ENCODE measurements at regions not wholly inside any gene's neighbourhood (a gene's known extent, or its start where the extent isn't known, plus 50 kb on each side); places are given as distances from the start of the nearest gene placed in this dataset.

GRCh38 chr15:47158573-47158972, 558.7 kb upstream of the SEMA6D start:
- no peaks in the 10 kb centered on the region for H3K9me3 ChIP-seq (ENCODE audit: control insufficient read depth in 3 of 3, low read length in 3 of 3)
- no peaks in the 10 kb centered on the region for H3K4me1 ChIP-seq (ENCODE audit: control insufficient read depth in 3 of 3, insufficient read depth in 3 of 3, low read length in 3 of 3)
- H3K36me3 ChIP-seq (ENCODE audit: control insufficient read depth in 3 of 3, insufficient read depth in 3 of 3, low read length in 3 of 3) = no peaks in the 10 kb centered on the region
- H3K27ac ChIP-seq (ENCODE audit: low read depth, low read length) = no peak overlapping the region
- no peaks in the 10 kb centered on the region for H3K27me3 ChIP-seq (ENCODE audit: control insufficient read depth in 3 of 3, insufficient read depth in 3 of 3, low read length in 3 of 3)
- no peak overlapping the region for H3K9ac ChIP-seq (ENCODE audit: low read depth in 1 of 3, low read length in 3 of 3)
- H3K4me3 ChIP-seq (ENCODE audit: low read length in 3 of 3) = no peak overlapping the region

DNA sequence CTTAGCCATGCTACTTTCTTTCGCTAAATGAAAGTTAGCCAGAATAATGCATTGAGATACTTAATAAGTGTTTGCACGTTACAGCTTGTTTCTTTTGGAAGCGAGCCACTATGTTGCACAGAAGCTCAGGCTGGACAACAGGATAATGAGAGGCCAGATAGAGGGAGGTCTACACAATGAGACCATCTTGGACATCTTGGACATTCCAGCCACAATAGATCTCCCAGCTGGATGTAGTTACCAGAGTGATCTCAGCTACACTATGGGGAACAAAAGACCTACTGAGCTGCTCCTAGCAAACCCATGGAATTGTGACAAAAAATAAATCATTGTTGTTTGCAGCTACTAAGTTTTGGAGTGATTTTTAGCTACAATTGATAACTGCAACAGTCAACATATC, 540.1 kb upstream of the SEMA6D start:
- Histone ChIP-seq H3K36me3 (ENCODE audit: control insufficient read depth in 3 of 3, insufficient read depth in 3 of 3, low read length in 3 of 3) (no peaks in the 10 kb centered on the region), H3K27me3 (ENCODE audit: control insufficient read depth in 3 of 3, insufficient read depth in 3 of 3, low read length in 3 of 3) (peaks cover 6 to 9% (median 6%) of the 10 kb centered on the region in 3 donors), H3K9ac (ENCODE audit: low read depth in 1 of 3, low read length in 3 of 3) (no peak overlapping the region), H3K27ac (ENCODE audit: low read depth, low read length) (no peak overlapping the region), H3K4me3 (ENCODE audit: low read length in 3 of 3) (no peak overlapping the region), H3K9me3 (ENCODE audit: control insufficient read depth in 3 of 3, low read length in 3 of 3) (peaks cover 0 to 2% (median 0%) of the 10 kb centered on the region in 3 donors), H3K4me1 (ENCODE audit: control insufficient read depth in 3 of 3, insufficient read depth in 3 of 3, low read length in 3 of 3) (no peaks in the 10 kb centered on the region)

DNA sequence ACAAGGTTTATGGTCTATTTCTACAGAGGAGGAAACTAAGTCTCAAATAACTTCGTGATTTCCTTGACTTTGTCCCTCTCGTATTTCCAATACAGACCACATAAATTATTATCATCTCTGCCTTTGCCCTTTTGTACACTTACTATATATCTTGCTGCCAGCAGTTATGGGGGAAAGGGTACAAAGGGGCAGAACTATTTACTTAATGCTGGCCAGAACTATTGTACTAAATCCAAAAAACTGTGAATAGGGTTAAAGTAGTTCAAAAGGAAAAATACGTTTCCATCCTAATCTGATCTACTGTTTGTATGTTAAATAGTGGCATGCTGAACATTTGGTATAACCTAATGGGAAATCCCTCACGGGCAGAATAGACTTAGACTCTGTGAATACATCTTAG, 537.3 kb upstream of the SEMA6D start:
- Histone ChIP-seq H3K36me3 (ENCODE audit: control insufficient read depth in 3 of 3, insufficient read depth in 3 of 3, low read length in 3 of 3) (no peaks in the 10 kb centered on the region), H3K27me3 (ENCODE audit: control insufficient read depth in 3 of 3, insufficient read depth in 3 of 3, low read length in 3 of 3) (peaks cover 25 to 33% (median 27%) of the 10 kb centered on the region in 3 donors), H3K9me3 (ENCODE audit: control insufficient read depth in 3 of 3, low read length in 3 of 3) (peaks cover 0 to 2% (median 0%) of the 10 kb centered on the region in 3 donors), H3K9ac (ENCODE audit: low read depth in 1 of 3, low read length in 3 of 3) (no peak overlapping the region), H3K4me3 (ENCODE audit: low read length in 3 of 3) (no peak overlapping the region), H3K27ac (ENCODE audit: low read depth, low read length) (no peak overlapping the region), H3K4me1 (ENCODE audit: control insufficient read depth in 3 of 3, insufficient read depth in 3 of 3, low read length in 3 of 3) (peaks cover 7 to 13% (median 8%) of the 10 kb centered on the region in 3 donors)

DNA sequence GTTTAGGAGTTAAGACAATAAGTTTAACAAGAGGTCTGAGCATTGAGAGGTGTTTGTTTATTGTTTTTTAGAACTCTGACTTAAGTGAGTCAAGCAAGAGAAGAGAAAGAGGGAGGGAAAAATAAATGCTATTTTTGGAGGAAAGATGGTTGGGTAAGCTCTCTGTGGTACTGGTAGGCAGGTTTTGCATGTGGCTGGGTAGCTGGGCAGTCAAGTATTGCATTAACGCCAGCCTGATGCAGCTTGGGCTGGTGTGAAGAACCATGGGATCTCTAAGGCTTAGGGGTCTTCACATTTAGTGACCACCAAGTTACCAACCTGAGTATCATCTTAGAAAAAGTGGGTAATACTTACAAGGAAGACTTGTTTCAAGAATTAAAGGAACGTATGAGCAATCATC, 534.5 kb upstream of the SEMA6D start:
- Histone ChIP-seq H3K27me3 (ENCODE audit: control insufficient read depth in 3 of 3, insufficient read depth in 3 of 3, low read length in 3 of 3) (peaks cover 35 to 40% (median 38%) of the 10 kb centered on the region in 3 donors), H3K9ac (ENCODE audit: low read depth in 1 of 3, low read length in 3 of 3) (no peak overlapping the region), H3K4me1 (ENCODE audit: control insufficient read depth in 3 of 3, insufficient read depth in 3 of 3, low read length in 3 of 3) (peaks cover 7 to 16% (median 9%) of the 10 kb centered on the region in 3 donors), H3K4me3 (ENCODE audit: low read length in 3 of 3) (no peak overlapping the region), H3K36me3 (ENCODE audit: control insufficient read depth in 3 of 3, insufficient read depth in 3 of 3, low read length in 3 of 3) (no peaks in the 10 kb centered on the region), H3K9me3 (ENCODE audit: control insufficient read depth in 3 of 3, low read length in 3 of 3) (no peaks in the 10 kb centered on the region), H3K27ac (ENCODE audit: low read depth, low read length) (no peak overlapping the region)

DNA sequence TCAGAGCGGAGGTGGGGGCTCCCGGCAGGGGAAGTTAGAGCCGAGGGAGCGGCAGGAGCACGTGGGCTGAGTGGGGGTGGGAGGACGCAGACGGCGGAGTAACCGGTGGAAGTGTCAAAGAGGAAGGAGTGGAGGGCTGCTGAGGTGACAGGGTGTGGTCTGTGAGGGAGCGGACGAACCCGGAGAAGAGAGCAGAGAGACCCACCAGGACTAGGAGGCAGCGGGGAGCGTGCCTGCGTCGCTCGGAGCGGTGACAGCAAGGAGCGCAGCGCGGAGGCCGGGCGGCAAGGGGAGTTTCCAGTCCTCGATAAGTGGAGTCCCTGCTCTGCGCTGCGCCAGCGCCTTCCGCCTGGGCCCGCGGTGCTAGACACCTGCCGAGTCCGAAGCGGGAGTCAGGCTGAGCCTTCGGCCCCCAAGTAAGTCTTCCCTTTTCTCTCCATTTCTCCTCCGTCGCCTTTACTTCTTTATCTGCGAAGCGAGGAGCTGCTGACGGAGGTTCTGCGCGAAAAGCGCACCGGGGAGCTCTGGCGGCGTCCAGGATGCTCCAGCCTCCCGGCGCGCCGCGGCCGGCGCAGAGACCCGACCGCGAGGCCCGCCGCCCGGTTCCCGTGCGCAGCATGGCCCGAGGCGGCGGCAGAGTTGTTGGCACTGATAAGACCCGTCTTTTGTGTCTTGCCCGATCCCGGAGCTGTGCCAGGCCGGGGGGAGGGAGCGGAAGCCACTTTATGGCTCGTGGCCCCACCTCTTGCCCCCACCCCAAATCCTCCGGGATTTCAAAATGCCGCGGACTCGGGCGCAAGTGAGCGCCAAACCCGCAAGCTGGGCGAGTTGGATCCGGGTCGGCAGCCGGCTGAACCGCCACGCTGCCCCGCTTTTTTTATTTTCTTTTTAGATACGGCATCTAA, 533.0 kb upstream of the SEMA6D start:
- Histone ChIP-seq H3K4me3 (ENCODE audit: low read length in 3 of 3) (peak overlapping the region; percentile 63 to 69 (median 65)), H3K9me3 (ENCODE audit: control insufficient read depth in 3 of 3, low read length in 3 of 3) (no peaks in the 10 kb centered on the region), H3K4me1 (ENCODE audit: control insufficient read depth in 3 of 3, insufficient read depth in 3 of 3, low read length in 3 of 3) (peaks cover 7 to 16% (median 9%) of the 10 kb centered on the region in 3 donors), H3K27ac (ENCODE audit: low read depth, low read length) (no peak overlapping the region), H3K36me3 (ENCODE audit: control insufficient read depth in 3 of 3, insufficient read depth in 3 of 3, low read length in 3 of 3) (no peaks in the 10 kb centered on the region), H3K9ac (ENCODE audit: low read depth in 1 of 3, low read length in 3 of 3) (peak overlapping the region in 1 of 3 donors; percentile 39), H3K27me3 (ENCODE audit: control insufficient read depth in 3 of 3, insufficient read depth in 3 of 3, low read length in 3 of 3) (peaks cover 35 to 40% (median 38%) of the 10 kb centered on the region in 3 donors)

DNA sequence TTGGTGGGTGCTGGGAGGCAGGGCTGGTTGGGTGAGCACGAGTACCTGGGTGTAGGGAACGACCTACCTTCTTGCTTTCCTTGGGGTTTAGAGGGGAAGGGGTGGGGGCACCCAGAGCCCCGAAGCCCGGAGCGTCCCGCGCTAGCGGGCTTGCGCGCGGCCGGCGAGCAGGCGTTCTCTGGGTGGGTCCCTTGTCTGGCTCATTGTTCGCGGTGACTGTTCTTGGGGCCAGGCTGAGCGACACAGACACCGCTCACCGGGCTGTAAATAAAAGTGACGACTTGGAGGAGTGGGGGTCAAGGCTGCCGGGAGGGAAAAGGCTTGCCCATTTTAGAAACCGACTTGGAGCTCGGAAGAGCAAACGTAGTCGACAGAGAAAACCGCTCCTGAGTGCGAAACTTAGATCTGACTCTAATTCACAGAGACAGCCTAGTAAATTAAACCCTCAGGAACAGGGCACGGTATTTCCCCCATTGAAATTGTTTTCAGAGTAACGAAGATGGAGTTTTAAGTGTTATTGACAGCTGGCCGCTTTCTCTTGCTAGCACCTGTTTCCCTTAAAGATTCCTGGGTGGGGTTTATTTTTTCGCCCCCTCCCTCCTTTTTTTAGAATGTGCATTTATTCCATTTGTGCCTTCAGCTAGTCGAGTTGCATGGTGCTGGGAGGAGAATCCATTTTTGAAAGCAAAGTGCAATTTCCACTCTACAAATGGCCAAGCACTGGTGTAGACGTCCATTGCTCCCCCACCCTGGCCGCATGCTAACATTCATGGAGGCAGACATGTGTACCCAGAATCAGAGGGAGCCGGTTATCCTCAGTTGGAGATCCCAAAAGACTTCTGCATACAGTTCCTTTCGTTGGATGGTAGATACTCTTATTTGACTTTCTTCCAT, 532.1 kb upstream of the SEMA6D start:
- H3K4me3 ChIP-seq (ENCODE audit: low read length in 3 of 3) = peak overlapping the region; percentile 45 to 65 (median 63)
- peaks cover 34 to 37% (median 35%) of the 10 kb centered on the region in 3 donors for H3K27me3 ChIP-seq (ENCODE audit: control insufficient read depth in 3 of 3, insufficient read depth in 3 of 3, low read length in 3 of 3)
- no peak overlapping the region for H3K27ac ChIP-seq (ENCODE audit: low read depth, low read length)
- H3K4me1 ChIP-seq (ENCODE audit: control insufficient read depth in 3 of 3, insufficient read depth in 3 of 3, low read length in 3 of 3) = peaks cover 7 to 16% (median 9%) of the 10 kb centered on the region in 3 donors
- peak overlapping the region in 2 of 3 donors; percentile 23 to 39 for H3K9ac ChIP-seq (ENCODE audit: low read depth in 1 of 3, low read length in 3 of 3)
- no peaks in the 10 kb centered on the region for H3K36me3 ChIP-seq (ENCODE audit: control insufficient read depth in 3 of 3, insufficient read depth in 3 of 3, low read length in 3 of 3)
- H3K9me3 ChIP-seq (ENCODE audit: control insufficient read depth in 3 of 3, low read length in 3 of 3) = no peaks in the 10 kb centered on the region

DNA sequence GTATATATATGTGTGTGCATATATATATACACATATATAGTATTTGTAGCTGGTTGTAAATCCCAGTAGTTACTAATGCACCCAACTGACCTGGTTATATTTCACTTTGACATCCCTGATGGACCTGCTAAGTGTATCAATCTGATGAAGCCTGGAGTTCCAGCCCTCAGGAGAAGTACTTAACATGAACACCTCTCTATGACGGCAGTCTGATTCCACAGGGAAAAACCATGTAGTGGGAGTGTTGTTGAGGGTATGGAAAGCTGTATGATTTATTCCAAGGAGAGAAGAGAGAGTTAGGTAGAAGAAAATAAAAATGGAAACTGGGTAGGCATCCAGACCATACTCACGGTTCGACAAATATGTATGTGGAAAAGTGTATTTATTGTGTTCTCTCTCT, 531.2 kb upstream of the SEMA6D start:
- Histone ChIP-seq H3K4me1 (ENCODE audit: control insufficient read depth in 3 of 3, insufficient read depth in 3 of 3, low read length in 3 of 3) (peaks cover 7 to 16% (median 9%) of the 10 kb centered on the region in 3 donors), H3K4me3 (ENCODE audit: low read length in 3 of 3) (no peak overlapping the region), H3K27me3 (ENCODE audit: control insufficient read depth in 3 of 3, insufficient read depth in 3 of 3, low read length in 3 of 3) (peaks cover 34 to 37% (median 35%) of the 10 kb centered on the region in 3 donors), H3K9me3 (ENCODE audit: control insufficient read depth in 3 of 3, low read length in 3 of 3) (no peaks in the 10 kb centered on the region), H3K27ac (ENCODE audit: low read depth, low read length) (no peak overlapping the region), H3K36me3 (ENCODE audit: control insufficient read depth in 3 of 3, insufficient read depth in 3 of 3, low read length in 3 of 3) (no peaks in the 10 kb centered on the region), H3K9ac (ENCODE audit: low read depth in 1 of 3, low read length in 3 of 3) (no peak overlapping the region)

DNA sequence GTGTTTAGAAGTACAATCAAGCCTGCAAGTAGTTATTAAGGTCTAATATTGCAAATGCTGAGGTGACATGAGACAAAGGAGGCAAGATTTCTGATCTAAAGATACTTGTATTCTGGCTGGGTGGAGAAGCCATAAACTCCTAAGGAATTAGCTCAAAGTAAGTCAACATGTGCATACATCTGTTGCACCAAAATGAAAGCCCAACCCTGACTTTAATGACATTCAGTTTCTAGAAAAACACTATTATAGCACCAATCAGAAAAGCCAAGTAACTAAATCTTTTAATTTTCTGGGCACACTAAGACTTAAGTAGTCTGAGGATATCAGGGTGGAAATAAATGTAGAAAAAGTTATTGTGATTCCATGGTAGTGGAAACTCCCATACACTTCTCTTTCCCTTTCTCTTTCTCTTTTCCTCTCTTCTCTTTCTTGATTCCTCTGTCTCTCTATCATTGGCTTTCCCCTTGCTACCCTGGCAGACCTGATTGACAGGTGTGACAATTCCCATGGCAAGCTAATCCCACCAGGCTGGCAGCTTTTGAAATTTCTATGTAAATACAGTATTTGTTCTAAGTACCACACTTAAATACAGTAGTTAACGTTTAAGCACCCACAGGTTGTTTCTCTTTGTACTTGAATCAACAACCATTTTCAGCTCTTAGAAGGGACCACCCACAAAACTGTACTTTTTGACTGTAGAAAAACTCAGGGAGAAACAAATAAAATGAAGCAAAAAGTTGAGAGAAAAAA, 528.4 kb upstream of the SEMA6D start:
- peaks cover 17 to 20% (median 19%) of the 10 kb centered on the region in 3 donors for H3K27me3 ChIP-seq (ENCODE audit: control insufficient read depth in 3 of 3, insufficient read depth in 3 of 3, low read length in 3 of 3)
- no peaks in the 10 kb centered on the region for H3K36me3 ChIP-seq (ENCODE audit: control insufficient read depth in 3 of 3, insufficient read depth in 3 of 3, low read length in 3 of 3)
- H3K4me1 ChIP-seq (ENCODE audit: control insufficient read depth in 3 of 3, insufficient read depth in 3 of 3, low read length in 3 of 3) = peaks cover 4 to 13% (median 7%) of the 10 kb centered on the region in 3 donors
- H3K27ac ChIP-seq (ENCODE audit: low read depth, low read length) = no peak overlapping the region
- no peak overlapping the region for H3K9ac ChIP-seq (ENCODE audit: low read depth in 1 of 3, low read length in 3 of 3)
- H3K4me3 ChIP-seq (ENCODE audit: low read length in 3 of 3) = no peak overlapping the region
- no peaks in the 10 kb centered on the region for H3K9me3 ChIP-seq (ENCODE audit: control insufficient read depth in 3 of 3, low read length in 3 of 3)

GRCh38 chr15:47194718-47195117, 522.6 kb upstream of the SEMA6D start:
- Histone ChIP-seq H3K4me1 (ENCODE audit: control insufficient read depth in 3 of 3, insufficient read depth in 3 of 3, low read length in 3 of 3) (no peaks in the 10 kb centered on the region), H3K27ac (ENCODE audit: low read depth, low read length) (no peak overlapping the region), H3K4me3 (ENCODE audit: low read length in 3 of 3) (no peak overlapping the region), H3K27me3 (ENCODE audit: control insufficient read depth in 3 of 3, insufficient read depth in 3 of 3, low read length in 3 of 3) (no peaks in the 10 kb centered on the region), H3K9me3 (ENCODE audit: control insufficient read depth in 3 of 3, low read length in 3 of 3) (no peaks in the 10 kb centered on the region), H3K9ac (ENCODE audit: low read depth in 1 of 3, low read length in 3 of 3) (no peak overlapping the region), H3K36me3 (ENCODE audit: control insufficient read depth in 3 of 3, insufficient read depth in 3 of 3, low read length in 3 of 3) (no peaks in the 10 kb centered on the region)
